ENCODE measurements at regions not wholly inside any gene's neighbourhood (a gene's known extent, or its start where the extent isn't known, plus 50 kb on each side); places are given as distances from the start of the nearest gene placed in this dataset.

- H3K27ac ChIP-seq (replicated peaks), result no peak overlapping the region
- no peak overlapping the region for H3K4me3 ChIP-seq (replicated peaks; ENCODE audit: insufficient read depth, low read length)
- H3K27me3 ChIP-seq (ENCODE audit: insufficient read depth, poor library complexity, severe bottlenecking), result no peaks in the 10 kb centered on the region
- no peak for DNase-seq (ENCODE audit: low read depth in 1 of 2, low spot score in 1 of 2)
- no peak for TF ChIP-seq CTCF (IDR thresholded peaks at IDR 0.05; ENCODE audit: insufficient read depth, low read length)
- no peak for TF ChIP-seq SPI1 (IDR thresholded peaks at IDR 0.05; ENCODE audit: borderline replicate concordance, low read depth)
- TF ChIP-seq POLR2AphosphoS5 (IDR thresholded peaks at IDR 0.05; ENCODE audit: low read depth), result no peak
- TF ChIP-seq GABPA (IDR thresholded peaks at IDR 0.05; ENCODE audit: low read depth), result no peak
- TF ChIP-seq, protein P1, sequence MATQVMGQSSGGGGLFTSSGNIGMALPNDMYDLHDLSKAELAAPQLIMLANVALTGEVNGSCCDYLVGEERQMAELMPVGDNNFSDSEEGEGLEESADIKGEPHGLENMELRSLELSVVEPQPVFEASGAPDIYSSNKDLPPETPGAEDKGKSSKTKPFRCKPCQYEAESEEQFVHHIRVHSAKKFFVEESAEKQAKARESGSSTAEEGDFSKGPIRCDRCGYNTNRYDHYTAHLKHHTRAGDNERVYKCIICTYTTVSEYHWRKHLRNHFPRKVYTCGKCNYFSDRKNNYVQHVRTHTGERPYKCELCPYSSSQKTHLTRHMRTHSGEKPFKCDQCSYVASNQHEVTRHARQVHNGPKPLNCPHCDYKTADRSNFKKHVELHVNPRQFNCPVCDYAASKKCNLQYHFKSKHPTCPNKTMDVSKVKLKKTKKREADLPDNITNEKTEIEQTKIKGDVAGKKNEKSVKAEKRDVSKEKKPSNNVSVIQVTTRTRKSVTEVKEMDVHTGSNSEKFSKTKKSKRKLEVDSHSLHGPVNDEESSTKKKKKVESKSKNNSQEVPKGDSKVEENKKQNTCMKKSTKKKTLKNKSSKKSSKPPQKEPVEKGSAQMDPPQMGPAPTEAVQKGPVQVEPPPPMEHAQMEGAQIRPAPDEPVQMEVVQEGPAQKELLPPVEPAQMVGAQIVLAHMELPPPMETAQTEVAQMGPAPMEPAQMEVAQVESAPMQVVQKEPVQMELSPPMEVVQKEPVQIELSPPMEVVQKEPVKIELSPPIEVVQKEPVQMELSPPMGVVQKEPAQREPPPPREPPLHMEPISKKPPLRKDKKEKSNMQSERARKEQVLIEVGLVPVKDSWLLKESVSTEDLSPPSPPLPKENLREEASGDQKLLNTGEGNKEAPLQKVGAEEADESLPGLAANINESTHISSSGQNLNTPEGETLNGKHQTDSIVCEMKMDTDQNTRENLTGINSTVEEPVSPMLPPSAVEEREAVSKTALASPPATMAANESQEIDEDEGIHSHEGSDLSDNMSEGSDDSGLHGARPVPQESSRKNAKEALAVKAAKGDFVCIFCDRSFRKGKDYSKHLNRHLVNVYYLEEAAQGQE (IDR thresholded peaks at IDR 0.05; ENCODE audit: insufficient replicate concordance, low read depth), result no peak
These were observed 1312.9 kb downstream of the FAM181B start for GRCh38 chr11:81420668-81421250.

DNA sequence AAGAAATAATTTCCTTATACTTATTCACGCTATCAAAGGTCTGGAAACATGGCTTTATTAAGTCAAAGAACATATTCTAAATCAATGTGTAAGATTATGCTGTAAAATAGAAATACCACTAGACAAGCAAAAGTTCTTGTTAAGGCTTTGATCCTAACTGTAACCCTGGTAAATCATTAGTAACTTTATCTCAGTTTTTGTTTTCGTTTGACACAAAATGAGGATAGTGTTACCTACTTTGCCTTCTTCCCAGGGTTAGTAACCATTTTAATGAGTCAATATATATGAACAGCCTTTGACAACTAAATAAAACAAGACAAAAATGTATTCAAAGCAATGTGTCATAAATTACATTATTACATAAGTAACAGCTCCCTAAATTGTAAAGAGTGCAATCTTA lies 1336.3 kb downstream of the FAM181B start:
- no peak for DNase-seq (ENCODE audit: low read depth in 1 of 2, low spot score in 1 of 2)
- Histone ChIP-seq H3K27ac (replicated peaks) (no peak overlapping the region), H3K27me3 (ENCODE audit: insufficient read depth, poor library complexity, severe bottlenecking) (no peaks in the 10 kb centered on the region), H3K4me3 (replicated peaks; ENCODE audit: insufficient read depth, low read length) (no peak overlapping the region)
- TF ChIP-seq SPI1 (IDR thresholded peaks at IDR 0.05; ENCODE audit: borderline replicate concordance, low read depth) (no peak), CTCF (IDR thresholded peaks at IDR 0.05; ENCODE audit: insufficient read depth, low read length) (no peak)

DNA sequence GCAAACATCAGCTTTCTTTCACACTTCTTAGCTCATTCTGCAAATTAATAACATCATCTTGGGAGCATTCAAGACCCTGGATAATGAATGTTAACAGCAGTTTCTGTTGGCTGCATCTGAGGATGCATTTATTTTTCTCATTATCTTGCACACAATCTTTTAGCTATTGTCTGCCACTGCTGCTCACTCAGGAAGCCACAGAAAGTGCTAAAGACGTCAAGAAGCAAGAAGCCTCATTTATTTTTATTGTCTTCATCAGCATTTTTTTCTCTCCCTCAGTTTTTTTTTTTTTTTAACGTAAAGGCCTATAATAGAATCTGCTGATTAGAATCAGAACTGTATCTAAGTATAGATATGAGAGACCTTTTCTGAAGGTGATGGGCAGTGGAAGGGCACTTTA lies 1339.4 kb downstream of the FAM181B start:
- TF ChIP-seq POLR2AphosphoS5 (IDR thresholded peaks at IDR 0.05; ENCODE audit: low read depth) (no peak), GABPA (IDR thresholded peaks at IDR 0.05; ENCODE audit: low read depth) (no peak), CTCF (IDR thresholded peaks at IDR 0.05; ENCODE audit: insufficient read depth, low read length) (no peak), SPI1 (IDR thresholded peaks at IDR 0.05; ENCODE audit: borderline replicate concordance, low read depth) (no peak)
- TF ChIP-seq, protein P1 (IDR thresholded peaks at IDR 0.05; ENCODE audit: insufficient replicate concordance, low read depth), result no peak
- no peak for DNase-seq (ENCODE audit: low read depth in 1 of 2, low spot score in 1 of 2)
- Histone ChIP-seq H3K27ac (replicated peaks) (no peak overlapping the region), H3K27me3 (ENCODE audit: insufficient read depth, poor library complexity, severe bottlenecking) (no peaks in the 10 kb centered on the region), H3K4me3 (replicated peaks; ENCODE audit: insufficient read depth, low read length) (no peak overlapping the region)

- Histone ChIP-seq H3K27ac (replicated peaks) (no peak overlapping the region), H3K4me3 (replicated peaks; ENCODE audit: insufficient read depth, low read length) (no peak overlapping the region), H3K27me3 (ENCODE audit: insufficient read depth, poor library complexity, severe bottlenecking) (no peaks in the 10 kb centered on the region)
- TF ChIP-seq POLR2AphosphoS5 (IDR thresholded peaks at IDR 0.05; ENCODE audit: low read depth) (no peak), GABPA (IDR thresholded peaks at IDR 0.05; ENCODE audit: low read depth) (no peak), SPI1 (IDR thresholded peaks at IDR 0.05; ENCODE audit: borderline replicate concordance, low read depth) (no peak), CTCF (IDR thresholded peaks at IDR 0.05; ENCODE audit: insufficient read depth, low read length) (no peak)
- TF ChIP-seq, protein P1 (IDR thresholded peaks at IDR 0.05; ENCODE audit: insufficient replicate concordance, low read depth), result no peak
- no peak for DNase-seq (ENCODE audit: low read depth in 1 of 2, low spot score in 1 of 2)
These were observed 1345.3 kb downstream of the FAM181B start for GRCh38 chr11:81388326-81388725.

Measured in HL-60 (cell line).